ENCODE measurements at regions not wholly inside any gene's neighbourhood (a gene's known extent, or its start where the extent isn't known, plus 50 kb on each side); places are given as distances from the start of the nearest gene placed in this dataset.

DNA sequence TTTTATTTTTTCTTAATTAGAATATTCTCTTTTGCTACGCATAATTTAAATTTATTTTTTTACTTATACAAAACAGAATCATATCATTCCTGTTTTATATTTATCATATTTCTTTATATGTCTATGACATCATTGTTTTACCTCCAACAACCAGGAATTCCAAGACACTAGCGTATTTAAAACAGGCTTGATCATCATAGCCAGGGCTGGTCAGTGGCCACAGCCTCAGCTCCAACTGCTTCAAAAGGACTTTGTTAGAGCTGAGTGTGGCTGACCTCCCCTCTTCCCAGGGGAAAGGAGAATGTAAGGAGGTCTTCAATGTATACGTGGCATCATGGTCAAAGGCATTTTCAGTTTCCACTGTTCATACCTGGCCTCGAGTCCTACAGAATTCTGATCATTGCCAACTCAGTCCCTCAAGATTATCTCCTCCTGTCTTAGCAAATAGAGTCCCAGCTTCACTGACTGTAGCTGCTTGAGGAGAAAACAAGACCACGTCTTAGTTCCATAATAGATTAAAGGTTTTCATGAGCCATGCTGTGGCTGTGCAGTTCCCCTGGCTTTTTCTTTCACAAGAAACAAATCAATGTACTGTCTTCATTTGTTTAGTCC, 444.0 kb downstream of the PTPRC start:
- TF ChIP-seq, protein P1, sequence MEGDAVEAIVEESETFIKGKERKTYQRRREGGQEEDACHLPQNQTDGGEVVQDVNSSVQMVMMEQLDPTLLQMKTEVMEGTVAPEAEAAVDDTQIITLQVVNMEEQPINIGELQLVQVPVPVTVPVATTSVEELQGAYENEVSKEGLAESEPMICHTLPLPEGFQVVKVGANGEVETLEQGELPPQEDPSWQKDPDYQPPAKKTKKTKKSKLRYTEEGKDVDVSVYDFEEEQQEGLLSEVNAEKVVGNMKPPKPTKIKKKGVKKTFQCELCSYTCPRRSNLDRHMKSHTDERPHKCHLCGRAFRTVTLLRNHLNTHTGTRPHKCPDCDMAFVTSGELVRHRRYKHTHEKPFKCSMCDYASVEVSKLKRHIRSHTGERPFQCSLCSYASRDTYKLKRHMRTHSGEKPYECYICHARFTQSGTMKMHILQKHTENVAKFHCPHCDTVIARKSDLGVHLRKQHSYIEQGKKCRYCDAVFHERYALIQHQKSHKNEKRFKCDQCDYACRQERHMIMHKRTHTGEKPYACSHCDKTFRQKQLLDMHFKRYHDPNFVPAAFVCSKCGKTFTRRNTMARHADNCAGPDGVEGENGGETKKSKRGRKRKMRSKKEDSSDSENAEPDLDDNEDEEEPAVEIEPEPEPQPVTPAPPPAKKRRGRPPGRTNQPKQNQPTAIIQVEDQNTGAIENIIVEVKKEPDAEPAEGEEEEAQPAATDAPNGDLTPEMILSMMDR (IDR thresholded peaks at IDR 0.05 in 4 of 5, conservative IDR thresholded peaks at IDR 0.05 in 1 of 5): no peak
- no peak for TF ChIP-seq POLR2A (IDR thresholded peaks at IDR 0.05)

All from gastrocnemius medialis (tissue), 4 donors.